DND-41 (cell line): ENCODE measurements at regions not wholly inside any gene's neighbourhood (a gene's known extent, or its start where the extent isn't known, plus 50 kb on each side); places are given as distances from the start of the nearest gene placed in this dataset.

Experiments used
- EZH2 ChIP-seq: IDR thresholded peaks from 3 replicates; pipeline ENCODE4 v1.6.1; 2012; ENCODE audit warnings: borderline replicate concordance, low read depth, mild to moderate bottlenecking, moderate library complexity, low read length, inconsistent platforms; ENCODE audit not compliant: severe bottlenecking
- TF ChIP-seq, protein P1 (sequence below): IDR thresholded peaks from 2 replicates; pipeline ENCODE4 v1.5.1; 2012; ENCODE audit warnings: borderline replicate concordance, low read length, moderate library complexity, mild to moderate bottlenecking; ENCODE audit not compliant: poor library complexity, severe bottlenecking; ENCODE audit errors: extremely low read depth

DNA sequence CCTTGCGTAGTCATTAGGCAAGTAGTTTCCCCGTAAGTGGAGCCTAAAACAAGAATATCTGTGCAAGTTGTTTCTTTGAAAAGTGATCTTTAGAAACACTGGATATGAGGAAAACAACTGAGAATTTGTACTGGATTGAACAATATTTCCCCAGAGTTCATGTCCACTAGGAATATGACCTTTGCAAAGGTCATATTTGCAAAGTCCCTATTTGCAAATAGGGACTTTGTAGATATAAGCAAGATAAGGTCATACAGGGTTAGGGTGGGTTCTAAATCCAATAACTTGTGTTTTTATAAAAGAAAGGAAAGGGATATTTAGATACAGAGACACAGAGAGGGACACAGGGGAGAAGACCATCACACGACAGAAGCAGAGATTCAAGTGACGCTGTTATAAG, 489.2 kb upstream of the ATXN8OS start:
- TF ChIP-seq, protein P1, sequence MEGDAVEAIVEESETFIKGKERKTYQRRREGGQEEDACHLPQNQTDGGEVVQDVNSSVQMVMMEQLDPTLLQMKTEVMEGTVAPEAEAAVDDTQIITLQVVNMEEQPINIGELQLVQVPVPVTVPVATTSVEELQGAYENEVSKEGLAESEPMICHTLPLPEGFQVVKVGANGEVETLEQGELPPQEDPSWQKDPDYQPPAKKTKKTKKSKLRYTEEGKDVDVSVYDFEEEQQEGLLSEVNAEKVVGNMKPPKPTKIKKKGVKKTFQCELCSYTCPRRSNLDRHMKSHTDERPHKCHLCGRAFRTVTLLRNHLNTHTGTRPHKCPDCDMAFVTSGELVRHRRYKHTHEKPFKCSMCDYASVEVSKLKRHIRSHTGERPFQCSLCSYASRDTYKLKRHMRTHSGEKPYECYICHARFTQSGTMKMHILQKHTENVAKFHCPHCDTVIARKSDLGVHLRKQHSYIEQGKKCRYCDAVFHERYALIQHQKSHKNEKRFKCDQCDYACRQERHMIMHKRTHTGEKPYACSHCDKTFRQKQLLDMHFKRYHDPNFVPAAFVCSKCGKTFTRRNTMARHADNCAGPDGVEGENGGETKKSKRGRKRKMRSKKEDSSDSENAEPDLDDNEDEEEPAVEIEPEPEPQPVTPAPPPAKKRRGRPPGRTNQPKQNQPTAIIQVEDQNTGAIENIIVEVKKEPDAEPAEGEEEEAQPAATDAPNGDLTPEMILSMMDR = no peak
- TF ChIP-seq EZH2 = no peak
